ENCODE measurements at regions not wholly inside any gene's neighbourhood (a gene's known extent, or its start where the extent isn't known, plus 50 kb on each side); places are given as distances from the start of the nearest gene placed in this dataset.

DNA sequence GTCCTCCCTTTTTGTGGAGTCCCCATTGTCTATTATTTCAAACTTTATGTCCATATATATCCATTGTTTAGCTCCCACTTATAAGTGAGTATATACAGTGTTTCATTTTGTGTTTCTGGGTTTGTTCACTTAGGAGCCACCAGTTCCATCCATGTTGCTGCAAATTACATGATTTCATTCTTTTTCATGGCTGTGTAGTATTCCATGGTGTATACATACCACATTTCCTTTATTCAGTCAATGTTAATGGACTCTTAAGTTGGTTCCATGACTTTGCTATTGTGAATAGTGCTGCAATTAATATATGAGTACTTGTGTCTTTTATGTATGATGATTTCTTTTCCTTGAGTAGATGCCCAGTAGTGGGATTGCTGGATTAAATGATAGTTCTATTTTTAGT, 329.1 kb downstream of the AR start:
- no peaks in the 10 kb centered on the region for H3K27me3 ChIP-seq (ENCODE audit: insufficient read depth)
- no peak for TF ChIP-seq TAF1 (IDR thresholded peaks at IDR 0.05; ENCODE audit: borderline replicate concordance, low read depth, low read length)
- TF ChIP-seq MXI1 (IDR thresholded peaks at IDR 0.05; ENCODE audit: low read depth, low read length) = no peak
- TF ChIP-seq, protein P1, sequence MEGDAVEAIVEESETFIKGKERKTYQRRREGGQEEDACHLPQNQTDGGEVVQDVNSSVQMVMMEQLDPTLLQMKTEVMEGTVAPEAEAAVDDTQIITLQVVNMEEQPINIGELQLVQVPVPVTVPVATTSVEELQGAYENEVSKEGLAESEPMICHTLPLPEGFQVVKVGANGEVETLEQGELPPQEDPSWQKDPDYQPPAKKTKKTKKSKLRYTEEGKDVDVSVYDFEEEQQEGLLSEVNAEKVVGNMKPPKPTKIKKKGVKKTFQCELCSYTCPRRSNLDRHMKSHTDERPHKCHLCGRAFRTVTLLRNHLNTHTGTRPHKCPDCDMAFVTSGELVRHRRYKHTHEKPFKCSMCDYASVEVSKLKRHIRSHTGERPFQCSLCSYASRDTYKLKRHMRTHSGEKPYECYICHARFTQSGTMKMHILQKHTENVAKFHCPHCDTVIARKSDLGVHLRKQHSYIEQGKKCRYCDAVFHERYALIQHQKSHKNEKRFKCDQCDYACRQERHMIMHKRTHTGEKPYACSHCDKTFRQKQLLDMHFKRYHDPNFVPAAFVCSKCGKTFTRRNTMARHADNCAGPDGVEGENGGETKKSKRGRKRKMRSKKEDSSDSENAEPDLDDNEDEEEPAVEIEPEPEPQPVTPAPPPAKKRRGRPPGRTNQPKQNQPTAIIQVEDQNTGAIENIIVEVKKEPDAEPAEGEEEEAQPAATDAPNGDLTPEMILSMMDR (IDR thresholded peaks at IDR 0.05) = no peak
- no peak for TF ChIP-seq RCOR1 (IDR thresholded peaks at IDR 0.05; ENCODE audit: low read length)
- TF ChIP-seq, protein P2, sequence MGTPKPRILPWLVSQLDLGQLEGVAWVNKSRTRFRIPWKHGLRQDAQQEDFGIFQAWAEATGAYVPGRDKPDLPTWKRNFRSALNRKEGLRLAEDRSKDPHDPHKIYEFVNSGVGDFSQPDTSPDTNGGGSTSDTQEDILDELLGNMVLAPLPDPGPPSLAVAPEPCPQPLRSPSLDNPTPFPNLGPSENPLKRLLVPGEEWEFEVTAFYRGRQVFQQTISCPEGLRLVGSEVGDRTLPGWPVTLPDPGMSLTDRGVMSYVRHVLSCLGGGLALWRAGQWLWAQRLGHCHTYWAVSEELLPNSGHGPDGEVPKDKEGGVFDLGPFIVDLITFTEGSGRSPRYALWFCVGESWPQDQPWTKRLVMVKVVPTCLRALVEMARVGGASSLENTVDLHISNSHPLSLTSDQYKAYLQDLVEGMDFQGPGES (IDR thresholded peaks at IDR 0.05; ENCODE audit: low read depth, low read length) = no peak
- no peak for TF ChIP-seq RAD21 (IDR thresholded peaks at IDR 0.05; ENCODE audit: low read length)
- TF ChIP-seq, protein P3, sequence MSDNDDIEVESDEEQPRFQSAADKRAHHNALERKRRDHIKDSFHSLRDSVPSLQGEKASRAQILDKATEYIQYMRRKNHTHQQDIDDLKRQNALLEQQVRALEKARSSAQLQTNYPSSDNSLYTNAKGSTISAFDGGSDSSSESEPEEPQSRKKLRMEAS (IDR thresholded peaks at IDR 0.05; ENCODE audit: low read depth) = no peak
- TF ChIP-seq TCF12 (IDR thresholded peaks at IDR 0.05) = no peak
- TF ChIP-seq, protein P4, sequence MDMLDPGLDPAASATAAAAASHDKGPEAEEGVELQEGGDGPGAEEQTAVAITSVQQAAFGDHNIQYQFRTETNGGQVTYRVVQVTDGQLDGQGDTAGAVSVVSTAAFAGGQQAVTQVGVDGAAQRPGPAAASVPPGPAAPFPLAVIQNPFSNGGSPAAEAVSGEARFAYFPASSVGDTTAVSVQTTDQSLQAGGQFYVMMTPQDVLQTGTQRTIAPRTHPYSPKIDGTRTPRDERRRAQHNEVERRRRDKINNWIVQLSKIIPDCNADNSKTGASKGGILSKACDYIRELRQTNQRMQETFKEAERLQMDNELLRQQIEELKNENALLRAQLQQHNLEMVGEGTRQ (IDR thresholded peaks at IDR 0.05; ENCODE audit: borderline replicate concordance, low read depth, low read length) = no peak
- no peak for TF ChIP-seq NFIC (IDR thresholded peaks at IDR 0.05; ENCODE audit: borderline replicate concordance)
- TF ChIP-seq SIN3A (IDR thresholded peaks at IDR 0.05; ENCODE audit: borderline replicate concordance, low read depth, low read length) = no peak
- TF ChIP-seq GABPA (IDR thresholded peaks at IDR 0.05; ENCODE audit: low read depth) = no peak
- no peak for TF ChIP-seq MEF2A (IDR thresholded peaks at IDR 0.05; ENCODE audit: borderline replicate concordance, low read depth)
- no peak for TF ChIP-seq JUND (IDR thresholded peaks at IDR 0.05)
- no peak for TF ChIP-seq RFX5 (IDR thresholded peaks at IDR 0.05; ENCODE audit: low read length)
- TF ChIP-seq, protein P5, sequence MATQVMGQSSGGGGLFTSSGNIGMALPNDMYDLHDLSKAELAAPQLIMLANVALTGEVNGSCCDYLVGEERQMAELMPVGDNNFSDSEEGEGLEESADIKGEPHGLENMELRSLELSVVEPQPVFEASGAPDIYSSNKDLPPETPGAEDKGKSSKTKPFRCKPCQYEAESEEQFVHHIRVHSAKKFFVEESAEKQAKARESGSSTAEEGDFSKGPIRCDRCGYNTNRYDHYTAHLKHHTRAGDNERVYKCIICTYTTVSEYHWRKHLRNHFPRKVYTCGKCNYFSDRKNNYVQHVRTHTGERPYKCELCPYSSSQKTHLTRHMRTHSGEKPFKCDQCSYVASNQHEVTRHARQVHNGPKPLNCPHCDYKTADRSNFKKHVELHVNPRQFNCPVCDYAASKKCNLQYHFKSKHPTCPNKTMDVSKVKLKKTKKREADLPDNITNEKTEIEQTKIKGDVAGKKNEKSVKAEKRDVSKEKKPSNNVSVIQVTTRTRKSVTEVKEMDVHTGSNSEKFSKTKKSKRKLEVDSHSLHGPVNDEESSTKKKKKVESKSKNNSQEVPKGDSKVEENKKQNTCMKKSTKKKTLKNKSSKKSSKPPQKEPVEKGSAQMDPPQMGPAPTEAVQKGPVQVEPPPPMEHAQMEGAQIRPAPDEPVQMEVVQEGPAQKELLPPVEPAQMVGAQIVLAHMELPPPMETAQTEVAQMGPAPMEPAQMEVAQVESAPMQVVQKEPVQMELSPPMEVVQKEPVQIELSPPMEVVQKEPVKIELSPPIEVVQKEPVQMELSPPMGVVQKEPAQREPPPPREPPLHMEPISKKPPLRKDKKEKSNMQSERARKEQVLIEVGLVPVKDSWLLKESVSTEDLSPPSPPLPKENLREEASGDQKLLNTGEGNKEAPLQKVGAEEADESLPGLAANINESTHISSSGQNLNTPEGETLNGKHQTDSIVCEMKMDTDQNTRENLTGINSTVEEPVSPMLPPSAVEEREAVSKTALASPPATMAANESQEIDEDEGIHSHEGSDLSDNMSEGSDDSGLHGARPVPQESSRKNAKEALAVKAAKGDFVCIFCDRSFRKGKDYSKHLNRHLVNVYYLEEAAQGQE (IDR thresholded peaks at IDR 0.05; ENCODE audit: low read depth, low read length) = no peak
- TF ChIP-seq TEAD4 (IDR thresholded peaks at IDR 0.05; ENCODE audit: borderline replicate concordance, insufficient read depth) = no peak
- no peak for TF ChIP-seq SMC3 (IDR thresholded peaks at IDR 0.05; ENCODE audit: low read depth, low read length)
- TF ChIP-seq, protein P6, sequence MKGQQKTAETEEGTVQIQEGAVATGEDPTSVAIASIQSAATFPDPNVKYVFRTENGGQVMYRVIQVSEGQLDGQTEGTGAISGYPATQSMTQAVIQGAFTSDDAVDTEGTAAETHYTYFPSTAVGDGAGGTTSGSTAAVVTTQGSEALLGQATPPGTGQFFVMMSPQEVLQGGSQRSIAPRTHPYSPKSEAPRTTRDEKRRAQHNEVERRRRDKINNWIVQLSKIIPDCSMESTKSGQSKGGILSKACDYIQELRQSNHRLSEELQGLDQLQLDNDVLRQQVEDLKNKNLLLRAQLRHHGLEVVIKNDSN (IDR thresholded peaks at IDR 0.05; ENCODE audit: borderline replicate concordance, low read depth) = no peak
- H3K79me2 ChIP-seq (ENCODE audit: insufficient read depth) = no peaks in the 10 kb centered on the region
- no peak overlapping the region for H3K4me3 ChIP-seq (ENCODE audit: low read depth in 2 of 2, low read length in 1 of 2)
- H3K27ac ChIP-seq (ENCODE audit: low read depth in 2 of 2, low read length in 1 of 2) = no peak overlapping the region
- H3K9me3 ChIP-seq = no peaks in the 10 kb centered on the region
- ChIA-PET POLR2A (no interaction called here), CTCF (no interaction called here)
- no peaks in the 10 kb centered on the region for H3K9me2 ChIP-seq
- no peaks in the 10 kb centered on the region for H3K36me3 ChIP-seq (replicated peaks in 1 of 2; ENCODE audit: control insufficient read depth in 1 of 2, insufficient read depth in 2 of 2, low read length in 1 of 2)
- no peak overlapping the region for H3K4me2 ChIP-seq
- no peaks in the 10 kb centered on the region for H3F3A ChIP-seq (replicated peaks; ENCODE audit: insufficient read depth)
- H3K4me1 ChIP-seq (ENCODE audit: control insufficient read depth in 1 of 2, insufficient read depth in 2 of 2, low read depth in 1 of 2, low read length in 1 of 2) = no peaks in the 10 kb centered on the region
- no peak overlapping the region for H2AFZ ChIP-seq (ENCODE audit: low read depth)
- no peaks in the 10 kb centered on the region for H4K20me1 ChIP-seq (ENCODE audit: insufficient read depth)
- no peak overlapping the region for H3K9ac ChIP-seq
- no peak for DNase-seq
